MCF 10A (cell line): ENCODE measurements at regions not wholly inside any gene's neighbourhood (a gene's known extent, or its start where the extent isn't known, plus 50 kb on each side); places are given as distances from the start of the nearest gene placed in this dataset.

Experiments used
- BruUV-seq: library from RNA; stranded (reverse); fragments of 400-500 nt; replicated peaks from 2 replicates; lab custom pipeline; 2021; lab: Mats Ljungman, UMichigan
- CTCF ChIA-PET: fragments of 300-600 bp; sonication (Branson Sonifier 250); formaldehyde crosslinking; extraction: SDS; loops from one replicate; lab custom pipeline; 2021; ENCODE audit warnings: antibody characterized with exemption, inconsistent platforms; lab: Yijun Ruan, JAX
- POLR2A ChIA-PET: fragments of 300-600, 350-650 bp; sonication (Branson Sonifier 250); formaldehyde crosslinking; extraction: SDS; loops from one replicate; lab custom pipeline; 2020; ENCODE audit warnings: antibody characterized with exemption, inconsistent platforms; lab: Yijun Ruan, JAX
- DNase-seq: peaks from one replicate; pipeline ENCODE4 v3.0.0-alpha.2; 2018; ENCODE audit not compliant: unreplicated experiment
- H3K27ac Mint-ChIP-seq: one replicate; pipeline ENCODE4 v1.8.0; 2022; ENCODE audit warnings: mild to moderate bottlenecking, low read depth, mixed read lengths; ENCODE audit not compliant: unreplicated experiment
- H3K27me3 Mint-ChIP-seq: one replicate; pipeline ENCODE4 v1.8.0; 2022; ENCODE audit warnings: mixed read lengths; ENCODE audit not compliant: insufficient read depth, unreplicated experiment
- H3K36me3 Mint-ChIP-seq: one replicate; pipeline ENCODE4 v1.8.0; 2022; ENCODE audit warnings: mild to moderate bottlenecking, moderate library complexity, mixed read lengths; ENCODE audit not compliant: insufficient read depth, unreplicated experiment
- H3K4me1 Mint-ChIP-seq: one replicate; pipeline ENCODE4 v1.8.0; 2022; ENCODE audit warnings: mixed read lengths; ENCODE audit not compliant: insufficient read depth, unreplicated experiment
- H3K4me3 Mint-ChIP-seq: one replicate; pipeline ENCODE4 v1.8.0; 2022; ENCODE audit warnings: mild to moderate bottlenecking, moderate library complexity, mixed read lengths; ENCODE audit not compliant: unreplicated experiment
- H3K9me3 Mint-ChIP-seq: one replicate; pipeline ENCODE4 v1.8.0; 2022; ENCODE audit warnings: mixed read lengths; ENCODE audit not compliant: unreplicated experiment
- intact Hi-C: fragments of 100-400 bp; cut with micrococcal nuclease; formaldehyde crosslinking; loops from 2 replicates; pipeline ENCODE4 v1.14.1; 2022
- TF ChIP-seq, protein P1 (sequence below): fragments of 200-600 bp; IDR thresholded peaks from one replicate; pipeline ENCODE4 v1.8.0; 2022; ENCODE audit warnings: antibody characterized with exemption, mild to moderate bottlenecking; ENCODE audit not compliant: unreplicated experiment

DNA sequence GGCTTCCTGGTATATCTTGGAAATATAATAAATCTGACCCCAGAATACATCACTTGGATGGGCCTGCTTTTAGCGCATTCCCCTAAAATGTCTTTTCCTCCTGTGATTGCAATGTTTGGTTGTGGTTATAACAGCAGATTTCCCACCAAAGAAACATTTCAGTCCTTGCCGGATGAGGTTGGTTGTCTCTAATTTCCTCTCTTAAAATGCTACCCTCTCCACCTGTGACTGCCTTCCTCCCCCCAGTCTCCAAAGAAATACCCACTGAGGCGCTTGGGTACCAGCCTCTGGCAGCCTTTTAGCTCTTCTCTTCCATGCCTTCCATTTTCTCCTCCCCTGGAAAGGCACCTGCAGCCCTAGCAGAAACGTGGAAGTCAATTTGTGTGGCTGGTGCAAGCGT, 102.1 kb upstream of the SIX3 start:
- no peak for DNase-seq
- intact Hi-C loops = no loop called here
- TF ChIP-seq, protein P1, sequence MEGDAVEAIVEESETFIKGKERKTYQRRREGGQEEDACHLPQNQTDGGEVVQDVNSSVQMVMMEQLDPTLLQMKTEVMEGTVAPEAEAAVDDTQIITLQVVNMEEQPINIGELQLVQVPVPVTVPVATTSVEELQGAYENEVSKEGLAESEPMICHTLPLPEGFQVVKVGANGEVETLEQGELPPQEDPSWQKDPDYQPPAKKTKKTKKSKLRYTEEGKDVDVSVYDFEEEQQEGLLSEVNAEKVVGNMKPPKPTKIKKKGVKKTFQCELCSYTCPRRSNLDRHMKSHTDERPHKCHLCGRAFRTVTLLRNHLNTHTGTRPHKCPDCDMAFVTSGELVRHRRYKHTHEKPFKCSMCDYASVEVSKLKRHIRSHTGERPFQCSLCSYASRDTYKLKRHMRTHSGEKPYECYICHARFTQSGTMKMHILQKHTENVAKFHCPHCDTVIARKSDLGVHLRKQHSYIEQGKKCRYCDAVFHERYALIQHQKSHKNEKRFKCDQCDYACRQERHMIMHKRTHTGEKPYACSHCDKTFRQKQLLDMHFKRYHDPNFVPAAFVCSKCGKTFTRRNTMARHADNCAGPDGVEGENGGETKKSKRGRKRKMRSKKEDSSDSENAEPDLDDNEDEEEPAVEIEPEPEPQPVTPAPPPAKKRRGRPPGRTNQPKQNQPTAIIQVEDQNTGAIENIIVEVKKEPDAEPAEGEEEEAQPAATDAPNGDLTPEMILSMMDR = no peak
- peaks cover under 1% of the 10 kb centered on the region for H3K4me1 Mint-ChIP-seq
- no peaks in the 10 kb centered on the region for H3K27me3 Mint-ChIP-seq
- H3K9me3 Mint-ChIP-seq = no peaks in the 10 kb centered on the region
- CTCF ChIA-PET = interaction anchor here (0.6 kb wide), 1 partner anchor 49 kb away, joined by 3 read pairs; no protein-coding TSS in a partner anchor
- POLR2A ChIA-PET = no interaction called here
- no peaks in the 10 kb centered on the region for H3K36me3 Mint-ChIP-seq
- no TSS peak for BruUV-seq
- H3K4me3 Mint-ChIP-seq = no peak overlapping the region
- H3K27ac Mint-ChIP-seq = no peak overlapping the region

DNA sequence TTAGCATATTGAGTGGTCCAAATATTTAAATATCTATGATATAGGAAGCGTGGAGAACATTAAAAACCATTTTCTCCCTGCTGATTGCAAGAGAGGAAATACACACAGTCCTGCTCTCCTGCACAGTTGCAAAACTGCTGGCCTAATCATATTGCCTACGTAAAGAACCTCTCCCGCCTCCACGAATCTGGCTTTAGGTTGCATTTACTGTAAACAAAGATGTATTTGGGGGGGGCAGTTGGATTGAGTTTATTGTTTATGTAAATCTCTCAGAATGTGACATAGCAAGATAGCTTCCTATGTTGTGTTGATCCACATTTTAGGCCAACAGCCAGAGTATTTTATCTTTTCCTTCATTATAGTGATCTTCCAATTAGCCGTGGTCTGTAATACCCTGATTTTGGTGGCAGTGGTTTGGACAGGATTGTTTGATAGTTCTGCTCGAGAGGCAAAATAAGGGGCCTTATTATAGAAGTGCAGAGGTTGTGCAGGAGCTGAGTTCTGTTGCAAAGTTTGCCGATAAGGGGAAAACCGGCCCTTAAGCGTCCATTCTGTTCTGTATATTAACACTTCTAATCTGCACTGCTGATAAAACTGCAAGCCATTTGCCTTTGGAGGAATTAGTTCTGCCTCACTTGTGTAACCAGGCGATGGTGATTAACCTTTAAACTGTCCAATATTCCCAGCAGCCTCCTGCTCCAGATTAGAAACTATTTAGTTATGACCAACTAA, 101.6 kb upstream of the SIX3 start:
- Mint-ChIP-seq H3K27me3 (no peaks in the 10 kb centered on the region), H3K4me1 (peaks cover 6% of the 10 kb centered on the region), H3K27ac (no peak overlapping the region), H3K36me3 (no peaks in the 10 kb centered on the region), H3K4me3 (no peak overlapping the region), H3K9me3 (no peaks in the 10 kb centered on the region)
- TF ChIP-seq, protein P1 = no peak
- BruUV-seq = no TSS peak
- intact Hi-C loops = no loop called here
- ChIA-PET POLR2A (no interaction called here), CTCF (interaction anchor here (0.6 kb wide), 1 partner anchor 50 kb away, joined by 3 read pairs; no protein-coding TSS in a partner anchor)
- DNase-seq = no peak

DNA sequence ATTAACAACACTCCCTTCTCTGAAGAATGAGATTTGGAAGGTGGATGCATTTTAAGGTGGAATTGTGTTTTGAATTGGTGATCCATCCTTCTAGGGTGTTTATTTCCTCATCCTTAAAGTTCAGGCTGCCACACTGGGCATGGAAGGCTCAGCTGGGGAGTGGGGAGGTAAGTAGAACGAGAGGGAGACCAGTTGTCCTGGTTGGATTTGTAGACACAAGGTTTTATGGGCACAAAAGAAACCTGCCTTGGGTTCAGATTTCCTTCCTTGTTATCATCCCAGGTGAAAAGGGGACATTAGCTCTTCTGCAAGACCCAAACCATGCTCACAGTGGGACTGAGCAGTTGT, 101.0 kb upstream of the SIX3 start:
- Mint-ChIP-seq H3K4me1 (peaks cover 10% of the 10 kb centered on the region), H3K4me3 (no peak overlapping the region), H3K27me3 (no peaks in the 10 kb centered on the region), H3K36me3 (no peaks in the 10 kb centered on the region), H3K9me3 (no peaks in the 10 kb centered on the region), H3K27ac (no peak overlapping the region)
- no peak for DNase-seq
- TF ChIP-seq, protein P1 = no peak
- no TSS peak for BruUV-seq
- intact Hi-C loops = no loop called here
- ChIA-PET POLR2A (no interaction called here), CTCF (interaction anchor here (0.5 kb wide), 1 partner anchor 59 kb away, joined by 3 read pairs; no protein-coding TSS in a partner anchor)

DNA sequence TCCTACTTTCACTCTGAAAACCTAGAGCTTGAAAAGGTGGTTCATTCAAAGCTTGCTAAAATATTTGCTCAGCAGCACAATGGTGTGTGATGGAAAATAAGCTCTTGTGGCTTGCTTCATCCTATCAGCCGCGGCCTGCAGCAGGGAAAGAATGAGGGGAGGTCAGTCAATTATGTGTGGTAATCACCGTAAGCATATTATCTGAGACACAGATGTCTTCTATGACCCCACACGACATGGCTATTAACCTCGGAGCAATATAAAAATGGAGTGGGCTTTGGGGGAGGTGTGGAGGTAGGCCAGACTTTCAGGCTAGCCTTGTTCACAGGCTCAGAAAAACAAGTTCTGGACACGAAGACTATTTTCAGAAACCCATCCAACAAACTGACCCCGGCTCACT, 98.4 kb upstream of the SIX3 start:
- intact Hi-C loops = no loop called here
- peaks cover 10% of the 10 kb centered on the region for H3K4me1 Mint-ChIP-seq
- H3K4me3 Mint-ChIP-seq = no peak overlapping the region
- no peak overlapping the region for H3K27ac Mint-ChIP-seq
- peaks cover 2% of the 10 kb centered on the region for H3K27me3 Mint-ChIP-seq
- no peaks in the 10 kb centered on the region for H3K9me3 Mint-ChIP-seq
- no peaks in the 10 kb centered on the region for H3K36me3 Mint-ChIP-seq
- no TSS peak for BruUV-seq
- ChIA-PET CTCF (no interaction called here), POLR2A (no interaction called here)
- TF ChIP-seq, protein P1 = no peak
- no peak for DNase-seq
